ENCODE measurements at regions not wholly inside any gene's neighbourhood (a gene's known extent, or its start where the extent isn't known, plus 50 kb on each side); places are given as distances from the start of the nearest gene placed in this dataset.

- no peak for TF ChIP-seq CTCF (conservative IDR thresholded peaks at IDR 0.05)
- TF ChIP-seq ZFX (IDR thresholded peaks at IDR 0.05), result no peak
These were observed 470.8 kb downstream of the SOX2 start for GRCh38 chr3:182182531-182182968.

All from C4-2B (cell line).